ENCODE measurements at regions not wholly inside any gene's neighbourhood (a gene's known extent, or its start where the extent isn't known, plus 50 kb on each side); places are given as distances from the start of the nearest gene placed in this dataset.

GRCh38 chr4:28248269-28248668, 1387.6 kb downstream of the STIM2 start:
- TF ChIP-seq CTCF (IDR thresholded peaks at IDR 0.05; ENCODE audit: low read depth, low read length) = no peak
- H3K4me3 ChIP-seq (ENCODE audit: low read depth, low read length) = no peak overlapping the region

- no peak for TF ChIP-seq CTCF (IDR thresholded peaks at IDR 0.05; ENCODE audit: low read depth, low read length)
- H3K4me3 ChIP-seq (ENCODE audit: low read depth, low read length) = no peak overlapping the region
Observed at GRCh38 chr4:28250646-28251045, 1390.0 kb downstream of the STIM2 start.

- no peak overlapping the region for H3K4me3 ChIP-seq (ENCODE audit: low read depth, low read length)
Observed at GRCh38 chr4:28251831-28252230, 1391.2 kb downstream of the STIM2 start.

GRCh38 chr4:28254003-28254402, 1393.4 kb downstream of the STIM2 start:
- no peak for TF ChIP-seq CTCF (IDR thresholded peaks at IDR 0.05; ENCODE audit: low read depth, low read length)
- H3K4me3 ChIP-seq (ENCODE audit: low read depth, low read length) = no peak overlapping the region

More at GRCh38 chr4:28251831-28252230, 1391.2 kb downstream of the STIM2 start:
- TF ChIP-seq CTCF (IDR thresholded peaks at IDR 0.05; ENCODE audit: low read depth, low read length) = no peak

GRCh38 chr4:28256295-28256694, 1395.7 kb downstream of the STIM2 start:
- TF ChIP-seq CTCF (IDR thresholded peaks at IDR 0.05; ENCODE audit: low read depth, low read length) = no peak
- no peak overlapping the region for H3K4me3 ChIP-seq (ENCODE audit: low read depth, low read length)

- H3K4me3 ChIP-seq (ENCODE audit: low read depth, low read length) = no peak overlapping the region
- TF ChIP-seq CTCF (IDR thresholded peaks at IDR 0.05; ENCODE audit: low read depth, low read length) = no peak
Observed at GRCh38 chr4:28259951-28260350, 1399.3 kb downstream of the STIM2 start.

- no peak overlapping the region for H3K4me3 ChIP-seq (ENCODE audit: low read depth, low read length)
- TF ChIP-seq CTCF (IDR thresholded peaks at IDR 0.05; ENCODE audit: low read depth, low read length) = no peak
Observed at GRCh38 chr4:28267166-28267565, 1406.5 kb downstream of the STIM2 start.

Data from WI38 (cell line).